IMR-90 (cell line): ENCODE measurements at regions not wholly inside any gene's neighbourhood (a gene's known extent, or its start where the extent isn't known, plus 50 kb on each side); places are given as distances from the start of the nearest gene placed in this dataset.

Experiments
- ATAC-seq: fragments of 200-7000 bp; cut with Tn5 transposase; 2 replicates; pipeline ENCODE4 v1.9.1; 2020; ENCODE audit warnings: low read depth, mild to moderate bottlenecking, moderate library complexity
- BruUV-seq: library from RNA; stranded (reverse); fragments of 400-500 nt; replicated peaks from 2 replicates; lab custom pipeline; 2021; lab: Mats Ljungman, UMichigan
- CTCF ChIA-PET: fragments of 300-600 bp; formaldehyde crosslinking; extraction: SDS; loops from one replicate; lab custom pipeline; 2021; ENCODE audit warnings: antibody characterized with exemption; lab: Yijun Ruan, JAX
- POLR2A ChIA-PET: fragments of 300-600 bp; sonication (Branson Sonifier 250); formaldehyde crosslinking; loops from one replicate; lab custom pipeline; 2022; ENCODE audit warnings: antibody characterized with exemption; ENCODE audit not compliant: unreplicated experiment; lab: Charles Lee
- DNase-seq: peaks from one replicate; pipeline ENCODE4 v3.0.0; 2013
- H2AFZ ChIP-seq: replicated peaks from 2 replicates; pipeline ENCODE3; 2013; ENCODE audit warnings: low read length, mild to moderate bottlenecking; ENCODE audit not compliant: poor library complexity
- H2AK5ac ChIP-seq: 2 replicates; pipeline ENCODE4 v1.6.1; 2013; ENCODE audit warnings: low read depth, low read length, inconsistent platforms
- H2AK9ac ChIP-seq: replicated peaks from 2 replicates; pipeline ENCODE3; 2013; ENCODE audit warnings: mild to moderate bottlenecking, low read depth, low read length, moderate library complexity; ENCODE audit not compliant: poor library complexity
- H2BK120ac ChIP-seq: 2 replicates; pipeline ENCODE4 v1.6.1; 2013; ENCODE audit warnings: low read depth, low read length, inconsistent platforms
- H2BK15ac ChIP-seq: 3 replicates; pipeline ENCODE4 v1.6.1; 2013; ENCODE audit warnings: low read depth, low read length, inconsistent platforms
- H2BK20ac ChIP-seq: 2 replicates; pipeline ENCODE4 v1.6.1; 2013; ENCODE audit warnings: low read depth, mild to moderate bottlenecking, inconsistent platforms, low read length, moderate library complexity
- H2BK5ac ChIP-seq: 2 replicates; pipeline ENCODE4 v1.6.1; 2013; ENCODE audit warnings: mild to moderate bottlenecking, low read depth, low read length, inconsistent platforms; ENCODE audit not compliant: poor library complexity, severe bottlenecking
- H3K14ac ChIP-seq: replicated peaks from 2 replicates; pipeline ENCODE4 v1.6.1; 2013; ENCODE audit warnings: low read depth, low read length, inconsistent platforms
- H3K18ac ChIP-seq: 2 replicates; pipeline ENCODE4 v1.6.1; 2013; ENCODE audit warnings: low read depth, low read length, control low read depth
- H3K23ac ChIP-seq: 2 replicates; pipeline ENCODE4 v1.6.1; 2013; ENCODE audit warnings: low read depth, low read length, inconsistent platforms
- H3K27ac ChIP-seq: 2 replicates; pipeline ENCODE4 v1.5.1; 2013; ENCODE audit warnings: mild to moderate bottlenecking, control low read depth, low read length; ENCODE audit not compliant: insufficient read depth
- H3K27me3 ChIP-seq: 2 replicates; pipeline ENCODE4 v1.6.1; 2013; ENCODE audit warnings: low read length; ENCODE audit not compliant: control insufficient read depth, insufficient read depth
- H3K36me3 ChIP-seq: 2 replicates; pipeline ENCODE4 v1.6.1; 2013; ENCODE audit warnings: low read length, mixed read lengths; ENCODE audit not compliant: control insufficient read depth, insufficient read depth
- H3K4ac ChIP-seq: 2 replicates; pipeline ENCODE4 v1.6.1; 2013; ENCODE audit warnings: low read depth, low read length, inconsistent platforms
- H3K4me1 ChIP-seq: 2 replicates; pipeline ENCODE4 v1.6.1; 2013; ENCODE audit warnings: low read length, mixed read lengths; ENCODE audit not compliant: control insufficient read depth, insufficient read depth
- H3K4me2 ChIP-seq: 2 replicates; pipeline ENCODE4 v1.6.1; 2013; ENCODE audit warnings: low read depth, mild to moderate bottlenecking, control low read depth, low read length, moderate library complexity
- H3K4me3 ChIP-seq: 2 replicates; pipeline ENCODE4 v1.5.1; 2013; ENCODE audit warnings: low read depth, mild to moderate bottlenecking, control low read depth, low read length, moderate library complexity; ENCODE audit not compliant: insufficient read depth
- H3K56ac ChIP-seq: 2 replicates; pipeline ENCODE4 v1.6.1; 2013; ENCODE audit warnings: low read length, inconsistent platforms; ENCODE audit not compliant: insufficient read depth; ENCODE audit errors: extremely low read depth
- H3K79me1 ChIP-seq, 2 experiments: 2 replicates each; pipeline ENCODE4 v1.6.1; 2013; ENCODE audit warnings: low read length in 2 of 2, inconsistent platforms in 1 of 2, low read depth in 1 of 2
- H3K9ac ChIP-seq: 2 replicates; pipeline ENCODE4 v1.6.1; 2013; ENCODE audit warnings: low read depth, low read length, control low read depth
- H3K9me1 ChIP-seq: 2 replicates; pipeline ENCODE4 v1.6.1; 2013; ENCODE audit warnings: low read length, inconsistent platforms; ENCODE audit not compliant: insufficient read depth
- H3K9me3 ChIP-seq: 2 replicates; pipeline ENCODE4 v1.6.1; 2013; ENCODE audit warnings: low read length; ENCODE audit not compliant: control insufficient read depth, insufficient read depth
- H4K20me1 ChIP-seq: 2 replicates; pipeline ENCODE4 v1.6.1; 2013; ENCODE audit warnings: low read length, inconsistent platforms; ENCODE audit not compliant: insufficient read depth
- H4K5ac ChIP-seq: 2 replicates; pipeline ENCODE4 v1.6.1; 2013; ENCODE audit warnings: mild to moderate bottlenecking, low read depth, low read length, control low read depth
- H4K8ac ChIP-seq, 2 experiments: 2 replicates each; pipeline ENCODE4 v1.6.1; 2013; ENCODE audit warnings: low read depth in 2 of 2, low read length in 2 of 2, control low read depth in 1 of 2, inconsistent platforms in 1 of 2
- H4K91ac ChIP-seq: 2 replicates; pipeline ENCODE4 v1.6.1; 2013; ENCODE audit warnings: low read depth, low read length, inconsistent platforms; ENCODE audit not compliant: insufficient read depth
- BHLHE40 ChIP-seq: fragments of 150-350 bp; IDR thresholded peaks from 2 replicates; pipeline ENCODE4 v1.6.1; 2016; ENCODE audit warnings: mild to moderate bottlenecking, low read depth, low read length
- CEBPB ChIP-seq: IDR thresholded peaks from 2 replicates; pipeline ENCODE4 v1.6.1; 2012; ENCODE audit warnings: low read depth, low read length, improper control_type of control experiment
- CTCF ChIP-seq: conservative IDR thresholded peaks from 2 replicates; pipeline ENCODE4 v1.5.1; 2012; ENCODE audit warnings: mild to moderate bottlenecking, low read depth, low read length, improper control_type of control experiment
- ELK1 ChIP-seq: fragments of 150-350 bp; IDR thresholded peaks from 2 replicates; pipeline ENCODE4 v1.6.1; 2016; ENCODE audit warnings: low read depth, mild to moderate bottlenecking, low read length, moderate library complexity, borderline replicate concordance
- FOS ChIP-seq: fragments of 150-350 bp; IDR thresholded peaks from 2 replicates; pipeline ENCODE4 v1.6.1; 2016; ENCODE audit warnings: low read depth, low read length
- MAFK ChIP-seq: IDR thresholded peaks from 2 replicates; pipeline ENCODE4 v1.6.1; 2012; ENCODE audit warnings: low read depth, low read length, improper control_type of control experiment
- MAZ ChIP-seq: IDR thresholded peaks from 2 replicates; pipeline ENCODE4 v1.6.1; 2012; ENCODE audit warnings: low read depth, mild to moderate bottlenecking, low read length, improper control_type of control experiment, moderate library complexity, borderline replicate concordance
- NFE2L2 ChIP-seq: fragments of 150-350 bp; IDR thresholded peaks from 2 replicates; pipeline ENCODE4 v1.6.1; 2016; ENCODE audit warnings: low read depth, mild to moderate bottlenecking, low read length
- POLR2A ChIP-seq: IDR thresholded peaks from 2 replicates; pipeline ENCODE4 v1.6.1; 2012; ENCODE audit warnings: mild to moderate bottlenecking, low read depth, low read length
- RAD21 ChIP-seq: IDR thresholded peaks from 2 replicates; pipeline ENCODE4 v1.6.1; 2012; ENCODE audit warnings: low read length, improper control_type of control experiment
- RCOR1 ChIP-seq: IDR thresholded peaks from 2 replicates; pipeline ENCODE4 v1.6.1; 2012; ENCODE audit warnings: mild to moderate bottlenecking, low read length, improper control_type of control experiment; ENCODE audit not compliant: insufficient replicate concordance
- RFX5 ChIP-seq: IDR thresholded peaks from 2 replicates; pipeline ENCODE4 v1.8.0; 2012; ENCODE audit warnings: low read depth, mild to moderate bottlenecking, low read length, moderate library complexity
- SMC3 ChIP-seq: fragments of 150-350 bp; IDR thresholded peaks from 2 replicates; pipeline ENCODE4 v1.6.1; 2016; ENCODE audit warnings: low read depth, mild to moderate bottlenecking, antibody characterized with exemption, low read length, moderate library complexity
- USF2 ChIP-seq: fragments of 150-350 bp; IDR thresholded peaks from 2 replicates; pipeline ENCODE4 v1.6.1; 2017; ENCODE audit warnings: mild to moderate bottlenecking, antibody characterized with exemption, low read length, low read depth
- WGBS, 2 experiments: methylation state at CpG; one replicate each; pipeline versions ENCODE4 v1.1.5 to v1.1.7; 2013; ENCODE audit warnings: missing lambda C conversion rate in 2 of 2; ENCODE audit not compliant: insufficient read length in 1 of 2; ENCODE audit errors: extremely low coverage in 2 of 2; 5-methylcytosine and 5-hydroxymethylcytosine counted together
- dilution Hi-C: fragments of 300-500 bp; cut with HindIII; formaldehyde crosslinking; loops from one replicate; pipeline ENCODE4 v1.14.3; 2018; ENCODE audit warnings: low sequenced_read_pairs; ENCODE audit not compliant: unreplicated experiment
- in situ Hi-C: fragments of 300-500 bp; cut with MboI; formaldehyde crosslinking; loops from 3 replicates; pipeline ENCODE4 v1.14.3; 2019; ENCODE audit warnings: low sequenced_read_pairs, inconsistent platforms, mixed read lengths
- intact Hi-C: fragments of 100-400 bp; cut with micrococcal nuclease; formaldehyde crosslinking; loops from 2 replicates; pipeline ENCODE4 v1.10.0; 2022

GRCh38 chr10:113407218-113407617 lies 145.6 kb upstream of the HABP2 start:
- Histone ChIP-seq H2AFZ (no peak overlapping the region), H3K4me3 (no peak overlapping the region), H3K9ac (no peak overlapping the region), H3K79me1 (no peaks in the 10 kb centered on the region), H3K56ac (no peak overlapping the region), H4K8ac (no peak overlapping the region), H3K9me1 (no peaks in the 10 kb centered on the region), H3K4me2 (no peak overlapping the region), H3K27me3 (no peaks in the 10 kb centered on the region; the same call in 1 of the 2 replicates), H3K27ac (no peak overlapping the region), H2BK5ac (no peak overlapping the region), H3K14ac (no peak overlapping the region), H3K4ac (no peak overlapping the region), H2BK15ac (no peak overlapping the region), H4K91ac (no peak overlapping the region), H3K36me3 (no peaks in the 10 kb centered on the region), H2BK120ac (no peak overlapping the region), H3K18ac (no peak overlapping the region), H4K5ac (no peak overlapping the region), H2AK5ac (no peak overlapping the region), H3K23ac (no peak overlapping the region), H2AK9ac (no peak overlapping the region), H4K20me1 (no peaks in the 10 kb centered on the region), H2BK20ac (no peak overlapping the region), H3K9me3 (no peaks in the 10 kb centered on the region), H3K4me1 (no peaks in the 10 kb centered on the region)
- ATAC-seq (no peak), DNase-seq (no peak)
- ChIA-PET CTCF (no interaction called here), POLR2A (no interaction called here)
- intact Hi-C loops = no loop called here
- in situ Hi-C loops = no loop called here
- no peak for TF ChIP-seq SMC3
- no peak for TF ChIP-seq CEBPB
- TF ChIP-seq MAFK = no peak
- no peak for TF ChIP-seq CTCF
- TF ChIP-seq MAZ = no peak
- TF ChIP-seq FOS = no peak
- TF ChIP-seq ELK1 = no peak
- no peak for TF ChIP-seq RFX5
- TF ChIP-seq POLR2A = no peak
- no peak for TF ChIP-seq RCOR1
- no peak for TF ChIP-seq USF2
- TF ChIP-seq BHLHE40 = no peak
- TF ChIP-seq RAD21 = no peak
- no peak for TF ChIP-seq NFE2L2
- WGBS, 2 experiments = 100% methylated on average over 1 of the region's 7 CpGs; no CpG with 5 or more reads in 1 of the 2 experiments
- BruUV-seq = no TSS peak
- dilution Hi-C loops = no loop called here
